CMK (cell line): ENCODE measurements at regions not wholly inside any gene's neighbourhood (a gene's known extent, or its start where the extent isn't known, plus 50 kb on each side); places are given as distances from the start of the nearest gene placed in this dataset.

ENCODE experiments used
- DNase-seq: peaks from one replicate; pipeline ENCODE4 v3.0.0-alpha.2; 2010; ENCODE audit warnings: low read depth

- no peak for DNase-seq
Measured at GRCh38 chr3:167958141-167958540, 137.6 kb downstream of the GOLIM4 start.

GRCh38 chr3:167952969-167953368 lies 142.8 kb downstream of the GOLIM4 start:
- DNase-seq: no peak

- no peak for DNase-seq
Measured at GRCh38 chr3:167950212-167950611, 145.5 kb downstream of the GOLIM4 start.

- peak; percentile 95 for DNase-seq
Measured at GRCh38 chr3:167941234-167941995, 154.3 kb downstream of the GOLIM4 start.

- no peak for DNase-seq
Measured at GRCh38 chr3:167940241-167940640, 155.5 kb downstream of the GOLIM4 start.

GRCh38 chr3:167938516-167938915 lies 157.2 kb downstream of the GOLIM4 start:
- no peak for DNase-seq

GRCh38 chr3:167936019-167936418 lies 159.7 kb downstream of the GOLIM4 start:
- no peak for DNase-seq

- no peak for DNase-seq
Measured at GRCh38 chr3:167930453-167930852, 165.3 kb downstream of the GOLIM4 start.

- DNase-seq: no peak
Measured at GRCh38 chr3:167929968-167930367, 165.8 kb downstream of the GOLIM4 start.

GRCh38 chr3:167928381-167928780 lies 167.3 kb downstream of the GOLIM4 start:
- DNase-seq: no peak

GRCh38 chr3:167920747-167921146 lies 175.0 kb downstream of the GOLIM4 start:
- DNase-seq: no peak

GRCh38 chr3:167919590-167919989 lies 176.1 kb downstream of the GOLIM4 start:
- DNase-seq: no peak

- DNase-seq: no peak
Measured at GRCh38 chr3:167918686-167919085, 177.0 kb downstream of the GOLIM4 start.

- no peak for DNase-seq
Measured at GRCh38 chr3:167918008-167918596, 177.6 kb downstream of the GOLIM4 start.

GRCh38 chr3:167913219-167913835 lies 177.8 kb downstream of the SERPINI1 start:
- DNase-seq: no peak

GRCh38 chr3:167909952-167910351 lies 174.4 kb downstream of the SERPINI1 start:
- DNase-seq: no peak

- no peak for DNase-seq
Measured at GRCh38 chr3:167909504-167909896, 174.0 kb downstream of the SERPINI1 start.

- DNase-seq: no peak
Measured at GRCh38 chr3:167908746-167909503, 173.4 kb downstream of the SERPINI1 start.

- no peak for DNase-seq
Measured at GRCh38 chr3:167908221-167908620, 172.7 kb downstream of the SERPINI1 start.

- DNase-seq: no peak
Measured at GRCh38 chr3:167901138-167901537, 165.6 kb downstream of the SERPINI1 start.

- DNase-seq: no peak
Measured at GRCh38 chr3:167899093-167899492, 163.6 kb downstream of the SERPINI1 start.

GRCh38 chr3:167898091-167898490 lies 162.6 kb downstream of the SERPINI1 start:
- DNase-seq: no peak

GRCh38 chr3:167895684-167896083 lies 160.2 kb downstream of the SERPINI1 start:
- DNase-seq: no peak
